IMR-90 (cell line): ENCODE measurements at regions not wholly inside any gene's neighbourhood (a gene's known extent, or its start where the extent isn't known, plus 50 kb on each side); places are given as distances from the start of the nearest gene placed in this dataset.

Source experiments
- ATAC-seq: fragments of 200-7000 bp; cut with Tn5 transposase; 2 replicates; pipeline ENCODE4 v1.9.1; 2020; ENCODE audit warnings: low read depth, mild to moderate bottlenecking, moderate library complexity
- BruUV-seq: library from RNA; stranded (reverse); fragments of 400-500 nt; replicated peaks from 2 replicates; lab custom pipeline; 2021; lab: Mats Ljungman, UMichigan
- CTCF ChIA-PET: fragments of 300-600 bp; formaldehyde crosslinking; extraction: SDS; loops from one replicate; lab custom pipeline; 2021; ENCODE audit warnings: antibody characterized with exemption; lab: Yijun Ruan, JAX
- POLR2A ChIA-PET: fragments of 300-600 bp; sonication (Branson Sonifier 250); formaldehyde crosslinking; loops from one replicate; lab custom pipeline; 2022; ENCODE audit warnings: antibody characterized with exemption; ENCODE audit not compliant: unreplicated experiment; lab: Charles Lee
- DNase-seq: peaks from one replicate; pipeline ENCODE4 v3.0.0; 2013
- H2AFZ ChIP-seq: replicated peaks from 2 replicates; pipeline ENCODE3; 2013; ENCODE audit warnings: low read length, mild to moderate bottlenecking; ENCODE audit not compliant: poor library complexity
- H2AK5ac ChIP-seq: 2 replicates; pipeline ENCODE4 v1.6.1; 2013; ENCODE audit warnings: low read depth, low read length, inconsistent platforms
- H2AK9ac ChIP-seq: replicated peaks from 2 replicates; pipeline ENCODE3; 2013; ENCODE audit warnings: mild to moderate bottlenecking, low read depth, low read length, moderate library complexity; ENCODE audit not compliant: poor library complexity
- H2BK120ac ChIP-seq: 2 replicates; pipeline ENCODE4 v1.6.1; 2013; ENCODE audit warnings: low read depth, low read length, inconsistent platforms
- H2BK15ac ChIP-seq: 3 replicates; pipeline ENCODE4 v1.6.1; 2013; ENCODE audit warnings: low read depth, low read length, inconsistent platforms
- H2BK20ac ChIP-seq: 2 replicates; pipeline ENCODE4 v1.6.1; 2013; ENCODE audit warnings: low read depth, mild to moderate bottlenecking, inconsistent platforms, low read length, moderate library complexity
- H2BK5ac ChIP-seq: 2 replicates; pipeline ENCODE4 v1.6.1; 2013; ENCODE audit warnings: mild to moderate bottlenecking, low read depth, low read length, inconsistent platforms; ENCODE audit not compliant: poor library complexity, severe bottlenecking
- H3K14ac ChIP-seq: replicated peaks from 2 replicates; pipeline ENCODE4 v1.6.1; 2013; ENCODE audit warnings: low read depth, low read length, inconsistent platforms
- H3K18ac ChIP-seq: 2 replicates; pipeline ENCODE4 v1.6.1; 2013; ENCODE audit warnings: low read depth, low read length, control low read depth
- H3K23ac ChIP-seq: 2 replicates; pipeline ENCODE4 v1.6.1; 2013; ENCODE audit warnings: low read depth, low read length, inconsistent platforms
- H3K27ac ChIP-seq: 2 replicates; pipeline ENCODE4 v1.5.1; 2013; ENCODE audit warnings: mild to moderate bottlenecking, control low read depth, low read length; ENCODE audit not compliant: insufficient read depth
- H3K27me3 ChIP-seq: 2 replicates; pipeline ENCODE4 v1.6.1; 2013; ENCODE audit warnings: low read length; ENCODE audit not compliant: control insufficient read depth, insufficient read depth
- H3K36me3 ChIP-seq: 2 replicates; pipeline ENCODE4 v1.6.1; 2013; ENCODE audit warnings: low read length, mixed read lengths; ENCODE audit not compliant: control insufficient read depth, insufficient read depth
- H3K4ac ChIP-seq: 2 replicates; pipeline ENCODE4 v1.6.1; 2013; ENCODE audit warnings: low read depth, low read length, inconsistent platforms
- H3K4me1 ChIP-seq: 2 replicates; pipeline ENCODE4 v1.6.1; 2013; ENCODE audit warnings: low read length, mixed read lengths; ENCODE audit not compliant: control insufficient read depth, insufficient read depth
- H3K4me2 ChIP-seq: 2 replicates; pipeline ENCODE4 v1.6.1; 2013; ENCODE audit warnings: low read depth, mild to moderate bottlenecking, control low read depth, low read length, moderate library complexity
- H3K4me3 ChIP-seq: 2 replicates; pipeline ENCODE4 v1.5.1; 2013; ENCODE audit warnings: low read depth, mild to moderate bottlenecking, control low read depth, low read length, moderate library complexity; ENCODE audit not compliant: insufficient read depth
- H3K56ac ChIP-seq: 2 replicates; pipeline ENCODE4 v1.6.1; 2013; ENCODE audit warnings: low read length, inconsistent platforms; ENCODE audit not compliant: insufficient read depth; ENCODE audit errors: extremely low read depth
- H3K79me1 ChIP-seq, 2 experiments: 2 replicates each; pipeline ENCODE4 v1.6.1; 2013; ENCODE audit warnings: low read length in 2 of 2, inconsistent platforms in 1 of 2, low read depth in 1 of 2
- H3K9ac ChIP-seq: 2 replicates; pipeline ENCODE4 v1.6.1; 2013; ENCODE audit warnings: low read depth, low read length, control low read depth
- H3K9me1 ChIP-seq: 2 replicates; pipeline ENCODE4 v1.6.1; 2013; ENCODE audit warnings: low read length, inconsistent platforms; ENCODE audit not compliant: insufficient read depth
- H3K9me3 ChIP-seq: 2 replicates; pipeline ENCODE4 v1.6.1; 2013; ENCODE audit warnings: low read length; ENCODE audit not compliant: control insufficient read depth, insufficient read depth
- H4K20me1 ChIP-seq: 2 replicates; pipeline ENCODE4 v1.6.1; 2013; ENCODE audit warnings: low read length, inconsistent platforms; ENCODE audit not compliant: insufficient read depth
- H4K5ac ChIP-seq: 2 replicates; pipeline ENCODE4 v1.6.1; 2013; ENCODE audit warnings: mild to moderate bottlenecking, low read depth, low read length, control low read depth
- H4K8ac ChIP-seq, 2 experiments: 2 replicates each; pipeline ENCODE4 v1.6.1; 2013; ENCODE audit warnings: low read depth in 2 of 2, low read length in 2 of 2, control low read depth in 1 of 2, inconsistent platforms in 1 of 2
- H4K91ac ChIP-seq: 2 replicates; pipeline ENCODE4 v1.6.1; 2013; ENCODE audit warnings: low read depth, low read length, inconsistent platforms; ENCODE audit not compliant: insufficient read depth
- BHLHE40 ChIP-seq: fragments of 150-350 bp; IDR thresholded peaks from 2 replicates; pipeline ENCODE4 v1.6.1; 2016; ENCODE audit warnings: mild to moderate bottlenecking, low read depth, low read length
- CHD1 ChIP-seq: IDR thresholded peaks from 2 replicates; pipeline ENCODE4 v1.6.1; 2012; ENCODE audit warnings: low read depth, low read length, improper control_type of control experiment
- ELK1 ChIP-seq: fragments of 150-350 bp; IDR thresholded peaks from 2 replicates; pipeline ENCODE4 v1.6.1; 2016; ENCODE audit warnings: low read depth, mild to moderate bottlenecking, low read length, moderate library complexity, borderline replicate concordance
- MAZ ChIP-seq: IDR thresholded peaks from 2 replicates; pipeline ENCODE4 v1.6.1; 2012; ENCODE audit warnings: low read depth, mild to moderate bottlenecking, low read length, improper control_type of control experiment, moderate library complexity, borderline replicate concordance
- POLR2A ChIP-seq: IDR thresholded peaks from 2 replicates; pipeline ENCODE4 v1.6.1; 2012; ENCODE audit warnings: mild to moderate bottlenecking, low read depth, low read length
- RAD21 ChIP-seq: IDR thresholded peaks from 2 replicates; pipeline ENCODE4 v1.6.1; 2012; ENCODE audit warnings: low read length, improper control_type of control experiment
- RCOR1 ChIP-seq: IDR thresholded peaks from 2 replicates; pipeline ENCODE4 v1.6.1; 2012; ENCODE audit warnings: mild to moderate bottlenecking, low read length, improper control_type of control experiment; ENCODE audit not compliant: insufficient replicate concordance
- RFX5 ChIP-seq: IDR thresholded peaks from 2 replicates; pipeline ENCODE4 v1.8.0; 2012; ENCODE audit warnings: low read depth, mild to moderate bottlenecking, low read length, moderate library complexity
- SMC3 ChIP-seq: fragments of 150-350 bp; IDR thresholded peaks from 2 replicates; pipeline ENCODE4 v1.6.1; 2016; ENCODE audit warnings: low read depth, mild to moderate bottlenecking, antibody characterized with exemption, low read length, moderate library complexity
- WGBS, 2 experiments: methylation state at CpG; one replicate each; pipeline versions ENCODE4 v1.1.5 to v1.1.7; 2013; ENCODE audit warnings: missing lambda C conversion rate in 2 of 2; ENCODE audit not compliant: insufficient read length in 1 of 2; ENCODE audit errors: extremely low coverage in 2 of 2; 5-methylcytosine and 5-hydroxymethylcytosine counted together
- dilution Hi-C: fragments of 300-500 bp; cut with HindIII; formaldehyde crosslinking; loops from one replicate; pipeline ENCODE4 v1.14.3; 2018; ENCODE audit warnings: low sequenced_read_pairs; ENCODE audit not compliant: unreplicated experiment
- in situ Hi-C: fragments of 300-500 bp; cut with MboI; formaldehyde crosslinking; loops from 3 replicates; pipeline ENCODE4 v1.14.3; 2019; ENCODE audit warnings: low sequenced_read_pairs, inconsistent platforms, mixed read lengths
- intact Hi-C: fragments of 100-400 bp; cut with micrococcal nuclease; formaldehyde crosslinking; loops from 2 replicates; pipeline ENCODE4 v1.10.0; 2022
- TF ChIP-seq, protein P1 (sequence below): conservative IDR thresholded peaks from 2 replicates; pipeline ENCODE4 v1.5.1; 2012; ENCODE audit warnings: mild to moderate bottlenecking, low read depth, low read length, improper control_type of control experiment

GRCh38 chr4:170610434-170610833 is 520.7 kb upstream of the AADAT start:
- ATAC-seq = no peak
- Histone ChIP-seq H3K14ac (no peak overlapping the region), H3K27me3 (no peaks in the 10 kb centered on the region), H4K5ac (no peak overlapping the region), H3K9ac (no peak overlapping the region), H3K4me3 (no peak overlapping the region), H3K4me2 (no peak overlapping the region), H3K9me1 (no peaks in the 10 kb centered on the region), H3K27ac (no peak overlapping the region), H2AK9ac (no peak overlapping the region), H3K79me1 (no peaks in the 10 kb centered on the region), H2AFZ (no peak overlapping the region), H3K36me3 (no peaks in the 10 kb centered on the region), H2BK20ac (no peak overlapping the region), H3K9me3 (peaks cover 2% of the 10 kb centered on the region), H3K56ac (no peak overlapping the region), H3K4ac (no peak overlapping the region), H4K20me1 (no peaks in the 10 kb centered on the region), H2BK120ac (no peak overlapping the region), H4K91ac (no peak overlapping the region), H3K18ac (no peak overlapping the region), H3K4me1 (no peaks in the 10 kb centered on the region), H2AK5ac (no peak overlapping the region), H4K8ac (no peak overlapping the region), H2BK5ac (no peak overlapping the region), H2BK15ac (no peak overlapping the region), H3K23ac (no peak overlapping the region)
- intact Hi-C loops = no loop called here
- DNase-seq = no peak
- CTCF ChIA-PET = no interaction called here
- POLR2A ChIA-PET = no interaction called here
- dilution Hi-C loops = no loop called here
- 80% methylated on average over 1 of the region's 2 CpGs; no CpG with 5 or more reads in 1 of the 2 experiments for WGBS, 2 experiments
- TF ChIP-seq RFX5 (no peak), MAZ (no peak), BHLHE40 (no peak), ELK1 (no peak), RCOR1 (no peak), SMC3 (no peak), POLR2A (no peak), RAD21 (no peak), CHD1 (no peak)
- TF ChIP-seq, protein P1, sequence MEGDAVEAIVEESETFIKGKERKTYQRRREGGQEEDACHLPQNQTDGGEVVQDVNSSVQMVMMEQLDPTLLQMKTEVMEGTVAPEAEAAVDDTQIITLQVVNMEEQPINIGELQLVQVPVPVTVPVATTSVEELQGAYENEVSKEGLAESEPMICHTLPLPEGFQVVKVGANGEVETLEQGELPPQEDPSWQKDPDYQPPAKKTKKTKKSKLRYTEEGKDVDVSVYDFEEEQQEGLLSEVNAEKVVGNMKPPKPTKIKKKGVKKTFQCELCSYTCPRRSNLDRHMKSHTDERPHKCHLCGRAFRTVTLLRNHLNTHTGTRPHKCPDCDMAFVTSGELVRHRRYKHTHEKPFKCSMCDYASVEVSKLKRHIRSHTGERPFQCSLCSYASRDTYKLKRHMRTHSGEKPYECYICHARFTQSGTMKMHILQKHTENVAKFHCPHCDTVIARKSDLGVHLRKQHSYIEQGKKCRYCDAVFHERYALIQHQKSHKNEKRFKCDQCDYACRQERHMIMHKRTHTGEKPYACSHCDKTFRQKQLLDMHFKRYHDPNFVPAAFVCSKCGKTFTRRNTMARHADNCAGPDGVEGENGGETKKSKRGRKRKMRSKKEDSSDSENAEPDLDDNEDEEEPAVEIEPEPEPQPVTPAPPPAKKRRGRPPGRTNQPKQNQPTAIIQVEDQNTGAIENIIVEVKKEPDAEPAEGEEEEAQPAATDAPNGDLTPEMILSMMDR = no peak
- in situ Hi-C loops = no loop called here
- BruUV-seq = no TSS peak
